Spleen (tissue), 11 donors: ENCODE measurements at regions not wholly inside any gene's neighbourhood (a gene's known extent, or its start where the extent isn't known, plus 50 kb on each side); places are given as distances from the start of the nearest gene placed in this dataset.

Experiments used
- DNase-seq: peaks from one replicate; pipeline ENCODE4 v3.0.0-alpha.2; 2020
- H3K27ac ChIP-seq, 8 donors: fragments of 200-600 bp; sonication (generic) in 7 of 8; 1 replicate in 4 of 8; 2 replicates in 4 of 8; pipeline versions ENCODE4 v1.5.0 to v1.8.0; 2016 to 2021; ENCODE audit warnings: inconsistent platforms in 4 of 8, mild to moderate bottlenecking in 4 of 8, moderate library complexity in 1 of 8
- H3K27me3 ChIP-seq, 7 donors: fragments of 200-600 bp; sonication (generic) in 6 of 7; replicated peaks in 1 of 7; 1 replicate in 4 of 7; 2 replicates in 3 of 7; pipeline versions ENCODE4 v1.5.0 to v1.8.0; 2016 to 2021; ENCODE audit warnings: inconsistent platforms in 3 of 7, mild to moderate bottlenecking in 1 of 7
- H3K36me3 ChIP-seq, 6 donors: fragments of 200-600 bp; sonication (generic) in 5 of 6; 1 replicate in 4 of 6; 2 replicates in 2 of 6; pipeline versions ENCODE4 v1.5.0 to v1.8.0; 2016 to 2021; ENCODE audit warnings: inconsistent platforms in 2 of 6
- H3K4me1 ChIP-seq, 6 donors: fragments of 200-600 bp; sonication (generic) in 5 of 6; 1 replicate in 3 of 6; 2 replicates in 3 of 6; pipeline versions ENCODE4 v1.5.0 to v1.8.0; 2016 to 2021; ENCODE audit warnings: inconsistent platforms in 3 of 6
- H3K4me3 ChIP-seq, 8 donors: fragments of 200-600 bp; sonication (generic) in 7 of 8; 1 replicate in 4 of 8; 2 replicates in 4 of 8; pipeline versions ENCODE4 v1.5.0 to v1.8.0; 2016 to 2021; ENCODE audit warnings: inconsistent platforms in 4 of 8, mild to moderate bottlenecking in 4 of 8, moderate library complexity in 2 of 8
- H3K9me3 ChIP-seq, 8 donors: fragments of 200-600 bp; sonication (generic) in 7 of 8; 1 replicate in 4 of 8; 2 replicates in 4 of 8; pipeline versions ENCODE4 v1.5.0 to v1.8.0; 2016 to 2021; ENCODE audit warnings: inconsistent platforms in 4 of 8
- POLR2A ChIP-seq, 3 donors: fragments of 450-650 bp; IDR thresholded peaks; one replicate each; pipeline ENCODE4 v1.5.1; 2017; ENCODE audit warnings: antibody characterized with exemption in 3 of 3, mild to moderate bottlenecking in 1 of 3
- POLR2AphosphoS5 ChIP-seq, 3 donors: sonication (generic); formaldehyde crosslinking; IDR thresholded peaks; one replicate each; pipeline ENCODE4 v1.5.1; 2017; ENCODE audit warnings: antibody characterized with exemption in 3 of 3
- WGBS, 5 donors: extraction: QIAGEN DNeasy Blood & Tissue Kit in 3 of 5; methylation state at CpG; one replicate each; pipeline versions ENCODE4 v1.1.5 to v1.1.7; 2013 to 2018; 5-methylcytosine and 5-hydroxymethylcytosine counted together
- intact Hi-C: fragments of 100-400 bp; cut with DNase I; formaldehyde crosslinking; loops from one replicate; pipeline ENCODE4 v1.15.0; 2023; ENCODE audit warnings: low total_unique reads
- TF ChIP-seq, protein P1 (sequence below), 11 experiments: fragments of 200-600 bp in 7 of 11; fragments of 450-650 bp in 4 of 11; sonication (generic) in 4 of 11; IDR thresholded peaks in 8 of 11; conservative IDR thresholded peaks in 3 of 11; 1 replicate in 7 of 11; 2 replicates in 4 of 11; pipeline versions ENCODE4 v1.4.0 to v1.8.0; 2016 to 2021; ENCODE audit warnings: antibody characterized with exemption in 11 of 11, inconsistent platforms in 4 of 11, mild to moderate bottlenecking in 1 of 11
- donor health status: healthy with polysubstance abuse.
- donor health status: DM: no; HTN: no; CAD: no; lungs with moderate emphysema.
- donor health status: DM: no; HTN: no; CAD: no.
- donor health status: Bipolar disorder and iron deficiency.
- donor health status: healthy.
- donor health status: DM: no; HTN: no; CAD: no.
- donor health status: DM: yes; HTN: yes; CAD: no.

- no peak for DNase-seq
- Histone ChIP-seq H3K27me3 (peaks cover 0 to 8% (median 0%) of the 10 kb centered on the region in 7 donors), H3K4me3 (no peak overlapping the region), H3K27ac (no peak overlapping the region), H3K4me1 (no peaks in the 10 kb centered on the region), H3K9me3 (peaks cover 0 to 53% (median 29%) of the 10 kb centered on the region in 8 donors), H3K36me3 (no peaks in the 10 kb centered on the region)
- intact Hi-C loops, result no loop called here
- TF ChIP-seq POLR2AphosphoS5 (IDR thresholded peaks at IDR 0.05), result no peak
- TF ChIP-seq POLR2A (IDR thresholded peaks at IDR 0.05), result no peak
- TF ChIP-seq, protein P1, sequence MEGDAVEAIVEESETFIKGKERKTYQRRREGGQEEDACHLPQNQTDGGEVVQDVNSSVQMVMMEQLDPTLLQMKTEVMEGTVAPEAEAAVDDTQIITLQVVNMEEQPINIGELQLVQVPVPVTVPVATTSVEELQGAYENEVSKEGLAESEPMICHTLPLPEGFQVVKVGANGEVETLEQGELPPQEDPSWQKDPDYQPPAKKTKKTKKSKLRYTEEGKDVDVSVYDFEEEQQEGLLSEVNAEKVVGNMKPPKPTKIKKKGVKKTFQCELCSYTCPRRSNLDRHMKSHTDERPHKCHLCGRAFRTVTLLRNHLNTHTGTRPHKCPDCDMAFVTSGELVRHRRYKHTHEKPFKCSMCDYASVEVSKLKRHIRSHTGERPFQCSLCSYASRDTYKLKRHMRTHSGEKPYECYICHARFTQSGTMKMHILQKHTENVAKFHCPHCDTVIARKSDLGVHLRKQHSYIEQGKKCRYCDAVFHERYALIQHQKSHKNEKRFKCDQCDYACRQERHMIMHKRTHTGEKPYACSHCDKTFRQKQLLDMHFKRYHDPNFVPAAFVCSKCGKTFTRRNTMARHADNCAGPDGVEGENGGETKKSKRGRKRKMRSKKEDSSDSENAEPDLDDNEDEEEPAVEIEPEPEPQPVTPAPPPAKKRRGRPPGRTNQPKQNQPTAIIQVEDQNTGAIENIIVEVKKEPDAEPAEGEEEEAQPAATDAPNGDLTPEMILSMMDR (IDR thresholded peaks at IDR 0.05 in 8 of 11, conservative IDR thresholded peaks at IDR 0.05 in 3 of 11), result no peak
- 52 to 74% (median 58%) methylated on average over 3 of the region's 3 CpGs for WGBS, 5 donors
Observed at GRCh38 chr5:171571663-171572062, 152.2 kb downstream of the FGF18 start.

GRCh38 chr5:171573021-171573420 lies 153.6 kb downstream of the FGF18 start:
- WGBS, 5 donors, result 91 to 96% (median 95%) methylated on average over 2 of the region's 2 CpGs
- H3K27ac ChIP-seq, result no peak overlapping the region
- H3K36me3 ChIP-seq, result no peaks in the 10 kb centered on the region
- peaks cover 0 to 21% (median 0%) of the 10 kb centered on the region in 7 donors for H3K27me3 ChIP-seq
- DNase-seq, result no peak
- no peak for TF ChIP-seq POLR2AphosphoS5 (IDR thresholded peaks at IDR 0.05)
- peaks cover 0 to 9% (median 0%) of the 10 kb centered on the region in 6 donors for H3K4me1 ChIP-seq
- H3K4me3 ChIP-seq, result no peak overlapping the region
- intact Hi-C loops, result no loop called here
- H3K9me3 ChIP-seq, result peaks cover 0 to 44% (median 29%) of the 10 kb centered on the region in 8 donors

GRCh38 chr5:171573451-171574225 lies 154.2 kb downstream of the FGF18 start:
- H3K27me3 ChIP-seq, result peaks cover 0 to 23% (median 0%) of the 10 kb centered on the region in 7 donors
- H3K9me3 ChIP-seq, result peaks cover 0 to 38% (median 24%) of the 10 kb centered on the region in 8 donors
- intact Hi-C loops, result no loop called here
- TF ChIP-seq, protein P1 (IDR thresholded peaks at IDR 0.05 in 8 of 11, conservative IDR thresholded peaks at IDR 0.05 in 3 of 11), result no peak
- TF ChIP-seq POLR2A (IDR thresholded peaks at IDR 0.05), result no peak
- no peak for TF ChIP-seq POLR2AphosphoS5 (IDR thresholded peaks at IDR 0.05)
- DNase-seq, result no peak
- peaks cover 0 to 14% (median under 1%) of the 10 kb centered on the region in 6 donors for H3K4me1 ChIP-seq
- H3K36me3 ChIP-seq, result no peaks in the 10 kb centered on the region
- 86 to 90% (median 88%) methylated on average over 16 to 17 of the region's 17 CpGs for WGBS, 5 donors
- no peak overlapping the region for H3K27ac ChIP-seq
- H3K4me3 ChIP-seq, result no peak overlapping the region

DNA sequence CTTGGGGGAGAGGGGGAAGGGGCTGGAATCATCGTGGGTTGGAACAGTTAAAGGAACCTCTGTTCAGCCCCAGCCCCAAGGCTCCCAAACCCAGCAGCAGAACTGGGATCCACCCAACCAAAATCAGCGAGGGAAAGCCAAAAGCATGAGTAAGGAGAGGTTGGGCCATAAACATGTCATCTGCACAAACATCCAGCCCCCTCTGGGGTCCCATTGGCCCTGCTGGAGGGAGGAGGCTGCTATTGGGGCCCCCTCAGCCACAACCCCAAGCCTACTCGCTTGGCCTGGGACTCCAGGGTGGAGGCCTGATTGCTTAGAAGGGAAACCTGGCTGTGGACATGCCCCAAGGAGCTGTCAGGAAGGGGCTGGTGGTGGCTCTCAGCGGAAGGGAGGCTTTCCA lies 154.9 kb downstream of the FGF18 start:
- Histone ChIP-seq H3K27me3 (peaks cover 0 to 23% (median 0%) of the 10 kb centered on the region in 7 donors), H3K36me3 (no peaks in the 10 kb centered on the region), H3K9me3 (peaks cover 0 to 31% (median 16%) of the 10 kb centered on the region in 8 donors), H3K4me1 (peaks cover 0 to 22% (median 4%) of the 10 kb centered on the region in 6 donors), H3K27ac (no peak overlapping the region), H3K4me3 (no peak overlapping the region)
- WGBS, 5 donors, result 75 to 86% (median 81%) methylated on average over 3 to 4 of the region's 4 CpGs
- intact Hi-C loops, result no loop called here
- DNase-seq, result no peak
- TF ChIP-seq POLR2AphosphoS5 (IDR thresholded peaks at IDR 0.05), result no peak
- TF ChIP-seq, protein P1 (IDR thresholded peaks at IDR 0.05 in 8 of 11, conservative IDR thresholded peaks at IDR 0.05 in 3 of 11), result no peak
- no peak for TF ChIP-seq POLR2A (IDR thresholded peaks at IDR 0.05)
